Nephron progenitor cell (in vitro differentiated cells): ENCODE measurements at regions not wholly inside any gene's neighbourhood (a gene's known extent, or its start where the extent isn't known, plus 50 kb on each side); places are given as distances from the start of the nearest gene placed in this dataset.

ENCODE experiments used
- DNase-seq: peaks from one replicate; pipeline ENCODE4 v3.0.0; 2021
- H3K27ac Mint-ChIP-seq: 2 replicates; pipeline ENCODE4 v1.8.0; 2021; ENCODE audit warnings: mild to moderate bottlenecking, moderate library complexity, mixed read lengths
- H3K27me3 Mint-ChIP-seq: 2 replicates; pipeline ENCODE4 v1.8.0; 2021; ENCODE audit warnings: mild to moderate bottlenecking, low read depth, mixed read lengths; ENCODE audit not compliant: poor library complexity
- H3K36me3 Mint-ChIP-seq: 2 replicates; pipeline ENCODE4 v1.8.0; 2021; ENCODE audit warnings: low read depth, mixed read lengths
- H3K4me1 Mint-ChIP-seq: 2 replicates; pipeline ENCODE4 v1.8.0; 2021; ENCODE audit warnings: mixed read lengths
- H3K4me3 Mint-ChIP-seq: 2 replicates; pipeline ENCODE4 v1.8.0; 2021; ENCODE audit warnings: mild to moderate bottlenecking, moderate library complexity, mixed read lengths
- H3K9me3 Mint-ChIP-seq: 2 replicates; pipeline ENCODE4 v1.8.0; 2021; ENCODE audit warnings: mild to moderate bottlenecking, moderate library complexity, mixed read lengths
- CTCF ChIP-seq: fragments of 200-600 bp; sonication (generic); IDR thresholded peaks from 2 replicates; pipeline ENCODE4 v1.5.0; 2021; ENCODE audit warnings: antibody characterized with exemption

- H3K9me3 Mint-ChIP-seq: no peaks in the 10 kb centered on the region
- no peak overlapping the region for H3K4me3 Mint-ChIP-seq
- H3K27ac Mint-ChIP-seq: no peak overlapping the region
- H3K4me1 Mint-ChIP-seq: no peaks in the 10 kb centered on the region
- no peak for TF ChIP-seq CTCF
- peaks cover 7% of the 10 kb centered on the region for H3K27me3 Mint-ChIP-seq
- H3K36me3 Mint-ChIP-seq: no peaks in the 10 kb centered on the region
- DNase-seq: no peak
These were observed 98.1 kb upstream of the WLS start for GRCh38 chr1:68330391-68330790.

GRCh38 chr1:68329096-68329835 is 96.9 kb upstream of the WLS start:
- Mint-ChIP-seq H3K4me1 (peaks cover 2% of the 10 kb centered on the region), H3K9me3 (no peaks in the 10 kb centered on the region), H3K27me3 (peaks cover 10% of the 10 kb centered on the region), H3K4me3 (no peak overlapping the region), H3K36me3 (no peaks in the 10 kb centered on the region), H3K27ac (no peak overlapping the region)
- DNase-seq: no peak
- TF ChIP-seq CTCF: no peak

GRCh38 chr1:68328490-68328889 is 96.2 kb upstream of the WLS start:
- no peaks in the 10 kb centered on the region for H3K9me3 Mint-ChIP-seq
- H3K36me3 Mint-ChIP-seq: no peaks in the 10 kb centered on the region
- DNase-seq: no peak
- H3K27me3 Mint-ChIP-seq: peaks cover 6% of the 10 kb centered on the region
- H3K4me1 Mint-ChIP-seq: peaks cover 10% of the 10 kb centered on the region
- H3K4me3 Mint-ChIP-seq: no peak overlapping the region
- no peak overlapping the region for H3K27ac Mint-ChIP-seq
- no peak for TF ChIP-seq CTCF

- Mint-ChIP-seq H3K4me3 (no peak overlapping the region), H3K4me1 (peaks cover 20% of the 10 kb centered on the region)
These were observed 95.1 kb upstream of the WLS start for GRCh38 chr1:68327414-68327813.

GRCh38 chr1:68326481-68326880 is 94.2 kb upstream of the WLS start:
- H3K27ac Mint-ChIP-seq: peak overlapping the region; percentile 15
- peaks cover 24% of the 10 kb centered on the region for H3K4me1 Mint-ChIP-seq
- no peak for TF ChIP-seq CTCF
- no peaks in the 10 kb centered on the region for H3K9me3 Mint-ChIP-seq
- DNase-seq: no peak
- peaks cover 6% of the 10 kb centered on the region for H3K27me3 Mint-ChIP-seq
- no peak overlapping the region for H3K4me3 Mint-ChIP-seq
- H3K36me3 Mint-ChIP-seq: no peaks in the 10 kb centered on the region

More at GRCh38 chr1:68327414-68327813, 95.1 kb upstream of the WLS start:
- TF ChIP-seq CTCF: no peak
- H3K36me3 Mint-ChIP-seq: no peaks in the 10 kb centered on the region
- no peaks in the 10 kb centered on the region for H3K9me3 Mint-ChIP-seq
- H3K27me3 Mint-ChIP-seq: peaks cover 6% of the 10 kb centered on the region
- DNase-seq: no peak
- H3K27ac Mint-ChIP-seq: no peak overlapping the region

- no peak overlapping the region for H3K4me3 Mint-ChIP-seq
- peaks cover 3% of the 10 kb centered on the region for H3K27me3 Mint-ChIP-seq
- H3K27ac Mint-ChIP-seq: no peak overlapping the region
- TF ChIP-seq CTCF: no peak
- DNase-seq: no peak
- H3K9me3 Mint-ChIP-seq: no peaks in the 10 kb centered on the region
- H3K36me3 Mint-ChIP-seq: no peaks in the 10 kb centered on the region
- H3K4me1 Mint-ChIP-seq: peaks cover 43% of the 10 kb centered on the region
These were observed 92.0 kb upstream of the WLS start for GRCh38 chr1:68324316-68324715.
